ENCODE measurements at regions not wholly inside any gene's neighbourhood (a gene's known extent, or its start where the extent isn't known, plus 50 kb on each side); places are given as distances from the start of the nearest gene placed in this dataset.

DNA sequence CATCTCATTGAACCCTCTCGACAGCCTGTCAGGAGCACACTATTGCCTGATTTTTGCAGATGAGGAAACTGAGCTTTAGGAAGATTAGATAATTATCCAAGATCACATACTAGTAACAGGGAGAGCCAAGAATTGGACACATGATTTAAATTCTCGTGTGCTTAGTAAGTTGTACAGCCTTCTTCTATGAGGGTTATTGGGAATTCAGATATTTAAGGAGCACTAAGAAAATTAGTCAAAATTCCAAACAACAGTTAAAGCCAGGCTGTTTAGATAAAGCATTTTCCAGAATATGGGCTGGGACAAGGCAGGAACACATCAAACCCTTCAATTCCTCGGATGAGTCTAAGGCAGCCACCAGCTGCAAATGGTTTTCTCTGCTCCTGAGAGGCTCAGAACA lies 148.8 kb downstream of the TMEM30B start:
- no peak for DNase-seq (ENCODE audit: low read depth in 6 of 9, low spot score in 9 of 9)
- H3K9me3 ChIP-seq (ENCODE audit: control insufficient read depth in 2 of 2, insufficient read depth in 1 of 2, low read length in 1 of 2) = no peaks in the 10 kb centered on the region
- H3K27me3 ChIP-seq (ENCODE audit: control insufficient read depth in 2 of 2, insufficient read depth in 1 of 2, low read length in 1 of 2) = no peaks in the 10 kb centered on the region
- no peaks in the 10 kb centered on the region for H3K36me3 ChIP-seq (ENCODE audit: control insufficient read depth in 2 of 2, insufficient read depth in 2 of 2, low read length in 1 of 2)
- no peaks in the 10 kb centered on the region for H3K4me1 ChIP-seq (ENCODE audit: control insufficient read depth in 2 of 2, insufficient read depth in 2 of 2, low read length in 2 of 2)
- H3K4me3 ChIP-seq (ENCODE audit: low read length in 2 of 2) = no peak overlapping the region
- H3K27ac ChIP-seq (ENCODE audit: low read depth in 1 of 2, low read length in 1 of 2) = no peak overlapping the region
- WGBS = 92% methylated on average over 3 of the region's 3 CpGs

DNA sequence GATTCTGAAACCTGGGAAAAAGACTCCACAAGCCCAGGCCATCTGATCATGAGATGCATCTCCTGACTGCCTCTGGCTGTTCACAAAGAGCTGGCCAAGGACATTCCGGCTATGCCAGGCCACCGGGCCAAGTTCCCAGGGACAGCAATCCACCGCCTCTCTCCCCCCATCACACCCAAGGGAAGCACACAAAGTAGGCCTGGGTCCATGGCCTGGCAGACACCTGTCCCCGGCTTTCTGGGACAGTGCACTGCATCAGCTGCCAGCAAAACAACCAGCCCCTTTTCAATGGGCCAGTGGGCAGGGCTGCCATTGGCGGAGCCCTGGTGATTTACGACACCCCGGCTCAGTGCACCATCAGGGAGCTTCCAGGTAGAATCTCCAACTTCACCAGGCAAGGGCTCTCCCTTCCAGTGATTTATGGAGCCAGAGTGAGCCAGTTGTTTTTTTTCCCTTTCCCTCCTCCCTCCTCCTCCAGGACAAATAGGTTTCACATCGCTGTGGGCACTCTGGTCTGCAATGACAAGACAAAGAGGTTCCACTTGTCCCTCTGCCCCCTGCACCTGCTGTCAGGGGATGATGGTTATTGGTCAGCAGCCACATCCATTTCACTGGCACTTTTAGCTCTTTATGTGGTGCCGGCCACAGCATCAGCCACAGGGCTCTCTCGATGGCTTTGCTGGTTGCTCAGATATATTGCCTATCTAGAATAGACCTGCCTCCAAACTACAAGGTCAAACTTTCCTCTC lies 149.6 kb downstream of the SLC38A6 start:
- no peak for DNase-seq (ENCODE audit: low read depth in 6 of 9, low spot score in 9 of 9)
- H3K36me3 ChIP-seq (ENCODE audit: control insufficient read depth in 2 of 2, insufficient read depth in 2 of 2, low read length in 1 of 2) = no peaks in the 10 kb centered on the region
- WGBS = 98% methylated on average over 10 of the region's 10 CpGs

DNA sequence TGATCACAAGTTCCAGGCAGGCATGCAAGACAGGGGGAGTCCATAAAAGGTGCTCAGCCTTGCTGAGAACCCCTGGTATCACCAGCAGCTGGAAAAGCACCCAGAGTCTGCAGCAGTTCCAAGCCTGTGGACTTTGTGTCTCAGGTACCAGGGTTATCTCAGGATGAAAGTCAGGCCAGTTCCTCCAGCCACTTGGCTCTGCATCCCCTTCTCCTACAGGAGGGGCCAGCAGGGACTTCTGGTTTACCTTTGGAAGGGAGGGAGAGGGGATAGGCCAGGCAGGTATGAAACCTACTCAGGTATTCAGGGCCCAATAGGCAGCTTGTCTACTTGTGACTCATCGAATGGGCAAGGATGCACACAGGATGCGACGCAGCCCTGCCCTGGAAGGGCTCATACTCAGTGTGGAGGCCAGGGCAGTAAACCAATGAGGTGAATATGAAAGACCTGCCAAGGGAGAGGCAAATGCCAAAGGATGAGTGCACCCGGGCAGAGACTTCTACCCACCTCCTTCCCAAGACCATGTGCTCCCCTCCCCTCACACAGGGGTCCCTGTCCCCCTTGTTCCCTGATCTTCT lies 148.2 kb downstream of the SLC38A6 start:
- WGBS = 98% methylated on average over 4 of the region's 4 CpGs
- H3K4me1 ChIP-seq (ENCODE audit: control insufficient read depth in 2 of 2, insufficient read depth in 2 of 2, low read length in 2 of 2) = peaks cover 0 to 10% of the 10 kb centered on the region in 2 donors

More for the DNA sequence above, 149.6 kb downstream of the SLC38A6 start:
- Histone ChIP-seq H3K9me3 (ENCODE audit: control insufficient read depth in 2 of 2, insufficient read depth in 1 of 2, low read length in 1 of 2) (no peaks in the 10 kb centered on the region), H3K4me3 (ENCODE audit: low read length in 2 of 2) (no peak overlapping the region), H3K27me3 (ENCODE audit: control insufficient read depth in 2 of 2, insufficient read depth in 1 of 2, low read length in 1 of 2) (no peaks in the 10 kb centered on the region), H3K4me1 (ENCODE audit: control insufficient read depth in 2 of 2, insufficient read depth in 2 of 2, low read length in 2 of 2) (peaks cover 0 to 8% of the 10 kb centered on the region in 2 donors), H3K27ac (ENCODE audit: low read depth in 1 of 2, low read length in 1 of 2) (no peak overlapping the region)

DNA sequence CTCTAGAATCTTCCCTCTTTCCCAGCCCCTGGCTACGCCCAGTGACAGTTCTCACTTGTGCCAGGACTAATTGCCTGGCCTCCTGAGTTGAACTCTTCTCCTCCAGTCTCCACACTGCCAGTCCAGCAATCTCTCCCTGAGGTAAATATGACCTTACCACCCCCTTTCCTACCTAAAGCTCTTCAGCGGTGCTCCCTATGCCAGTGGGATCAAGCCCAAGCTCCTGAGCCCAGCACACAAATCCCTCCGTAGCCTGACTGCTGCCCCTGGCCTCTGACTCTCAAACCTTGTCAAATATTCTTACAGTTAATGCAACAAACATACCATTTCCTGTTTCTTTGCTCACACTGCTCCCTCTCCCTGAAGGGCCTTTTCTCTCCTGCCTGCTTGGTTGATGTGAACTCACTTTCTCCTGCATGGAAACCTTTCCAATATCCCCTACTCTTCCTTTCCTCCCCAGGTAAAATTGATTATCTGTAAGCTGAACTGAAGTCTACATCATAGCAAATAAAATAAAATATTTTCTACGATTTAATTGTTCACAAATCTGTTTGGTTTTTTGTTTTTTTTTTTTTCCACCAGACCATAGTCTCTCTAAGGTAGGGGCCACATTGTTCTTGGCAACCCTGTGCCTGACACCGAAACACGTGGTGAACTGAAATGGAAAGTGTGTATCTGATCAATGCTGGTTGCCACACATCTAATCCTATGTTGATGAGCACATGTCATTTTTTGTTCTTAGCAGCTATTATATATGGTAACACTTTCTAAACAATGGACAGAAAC lies 147.5 kb downstream of the SLC38A6 start:
- H3K4me1 ChIP-seq (ENCODE audit: control insufficient read depth in 2 of 2, insufficient read depth in 2 of 2, low read length in 2 of 2) = peaks cover 0 to 10% of the 10 kb centered on the region in 2 donors
- H3K9me3 ChIP-seq (ENCODE audit: control insufficient read depth in 2 of 2, insufficient read depth in 1 of 2, low read length in 1 of 2) = no peaks in the 10 kb centered on the region
- H3K4me3 ChIP-seq (ENCODE audit: low read length in 2 of 2) = no peak overlapping the region
- no peaks in the 10 kb centered on the region for H3K36me3 ChIP-seq (ENCODE audit: control insufficient read depth in 2 of 2, insufficient read depth in 2 of 2, low read length in 1 of 2)
- H3K27me3 ChIP-seq (ENCODE audit: control insufficient read depth in 2 of 2, insufficient read depth in 1 of 2, low read length in 1 of 2) = no peaks in the 10 kb centered on the region
- no peak overlapping the region for H3K27ac ChIP-seq (ENCODE audit: low read depth in 1 of 2, low read length in 1 of 2)
- DNase-seq (ENCODE audit: low read depth in 6 of 9, low spot score in 9 of 9) = no peak
- WGBS = 91% methylated on average over 6 of the region's 6 CpGs

More for the DNA sequence above, 148.2 kb downstream of the SLC38A6 start:
- H3K27ac ChIP-seq (ENCODE audit: low read depth in 1 of 2, low read length in 1 of 2) = no peak overlapping the region
- H3K4me3 ChIP-seq (ENCODE audit: low read length in 2 of 2) = no peak overlapping the region
- H3K9me3 ChIP-seq (ENCODE audit: control insufficient read depth in 2 of 2, insufficient read depth in 1 of 2, low read length in 1 of 2) = no peaks in the 10 kb centered on the region
- H3K27me3 ChIP-seq (ENCODE audit: control insufficient read depth in 2 of 2, insufficient read depth in 1 of 2, low read length in 1 of 2) = no peaks in the 10 kb centered on the region
- H3K36me3 ChIP-seq (ENCODE audit: control insufficient read depth in 2 of 2, insufficient read depth in 2 of 2, low read length in 1 of 2) = no peaks in the 10 kb centered on the region
- no peak for DNase-seq (ENCODE audit: low read depth in 6 of 9, low spot score in 9 of 9)

DNA sequence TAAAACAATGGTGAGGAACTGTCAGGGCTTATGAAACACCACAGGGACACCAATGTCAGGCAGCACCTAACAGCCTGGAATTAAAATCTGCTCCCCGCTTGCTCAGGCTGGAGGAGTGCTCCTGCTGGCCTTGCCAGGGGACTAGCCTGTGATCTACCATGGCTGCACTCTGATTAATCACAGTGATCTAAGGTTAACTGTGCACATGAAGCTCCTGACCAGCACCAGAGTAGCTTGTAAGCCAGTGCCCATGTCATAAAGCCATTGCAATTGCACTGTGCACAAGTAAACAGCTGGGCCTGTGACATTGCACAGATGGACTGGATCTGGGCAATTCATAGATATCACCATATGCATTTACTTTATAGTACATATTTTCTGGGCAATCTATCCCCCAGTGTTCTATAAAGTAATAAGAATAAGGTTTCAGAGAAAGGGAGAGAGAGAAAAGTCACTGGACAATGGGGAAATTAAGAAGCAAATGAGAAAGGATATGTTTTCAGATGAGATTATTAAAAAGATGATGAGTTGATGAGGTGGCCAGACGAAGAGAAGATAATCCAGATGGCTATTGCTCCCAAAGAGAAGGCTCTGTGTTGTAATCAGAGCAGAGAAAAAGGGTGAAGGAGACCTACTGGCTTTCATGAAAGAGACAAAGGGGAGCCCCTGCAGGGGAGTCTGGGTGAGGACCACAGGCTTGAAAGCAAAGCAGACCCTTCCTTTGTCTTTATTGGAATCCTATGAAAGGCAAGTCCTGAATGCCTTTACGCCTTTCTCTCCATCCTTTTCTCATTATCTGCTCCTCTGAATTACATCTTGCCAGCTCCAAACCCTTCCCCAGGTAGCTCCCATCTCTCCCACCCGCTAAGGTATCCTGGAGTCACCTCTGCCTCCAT lies 145.8 kb downstream of the SLC38A6 start:
- Histone ChIP-seq H3K27me3 (ENCODE audit: control insufficient read depth in 2 of 2, insufficient read depth in 1 of 2, low read length in 1 of 2) (no peaks in the 10 kb centered on the region), H3K4me3 (ENCODE audit: low read length in 2 of 2) (no peak overlapping the region), H3K36me3 (ENCODE audit: control insufficient read depth in 2 of 2, insufficient read depth in 2 of 2, low read length in 1 of 2) (no peaks in the 10 kb centered on the region), H3K9me3 (ENCODE audit: control insufficient read depth in 2 of 2, insufficient read depth in 1 of 2, low read length in 1 of 2) (no peaks in the 10 kb centered on the region), H3K4me1 (ENCODE audit: control insufficient read depth in 2 of 2, insufficient read depth in 2 of 2, low read length in 2 of 2) (peaks cover 0 to 10% of the 10 kb centered on the region in 2 donors), H3K27ac (ENCODE audit: low read depth in 1 of 2, low read length in 1 of 2) (no peak overlapping the region)
- no peak for DNase-seq (ENCODE audit: low read depth in 6 of 9, low spot score in 9 of 9)
- 95% methylated on average over 4 of the region's 4 CpGs for WGBS

DNA sequence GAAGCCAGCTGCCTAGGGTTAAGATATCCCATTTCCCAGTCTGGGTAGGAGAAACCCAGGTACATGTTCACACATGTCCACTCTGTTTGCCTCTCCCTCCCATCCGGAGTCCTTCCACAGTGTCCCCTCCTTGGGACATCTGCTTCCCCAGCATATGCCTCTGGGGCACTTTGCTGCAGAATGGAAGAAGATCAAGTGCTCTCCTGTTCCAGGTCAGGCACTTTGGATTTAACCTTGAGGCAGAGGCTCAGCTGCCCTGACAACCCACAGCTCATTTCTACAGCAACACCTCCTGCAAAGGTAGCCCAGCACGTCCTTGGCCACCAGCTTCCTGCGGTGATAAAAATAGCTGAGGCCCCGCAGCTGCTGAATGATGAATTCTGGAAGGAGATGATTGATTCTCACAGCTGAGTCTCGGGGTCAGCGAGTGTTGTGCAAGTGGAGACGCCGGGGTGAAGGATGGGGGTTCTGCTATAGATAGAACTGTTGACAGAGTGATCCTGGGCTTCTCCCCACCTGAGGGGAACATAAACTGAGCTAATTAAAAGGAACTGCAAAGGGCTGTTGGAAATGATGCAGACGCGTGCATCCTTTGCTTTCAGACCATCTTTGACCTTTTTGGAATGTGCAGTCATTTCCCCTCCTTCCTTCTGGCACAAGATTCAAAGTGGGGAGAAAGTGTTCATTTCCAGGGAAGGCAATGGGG lies 145.0 kb downstream of the SLC38A6 start:
- H3K27ac ChIP-seq (ENCODE audit: low read depth in 1 of 2, low read length in 1 of 2) = peak overlapping the region; percentile 3 to 41
- no peaks in the 10 kb centered on the region for H3K36me3 ChIP-seq (ENCODE audit: control insufficient read depth in 2 of 2, insufficient read depth in 2 of 2, low read length in 1 of 2)
- no peaks in the 10 kb centered on the region for H3K27me3 ChIP-seq (ENCODE audit: control insufficient read depth in 2 of 2, insufficient read depth in 1 of 2, low read length in 1 of 2)
- no peak overlapping the region for H3K4me3 ChIP-seq (ENCODE audit: low read length in 2 of 2)
- no peaks in the 10 kb centered on the region for H3K9me3 ChIP-seq (ENCODE audit: control insufficient read depth in 2 of 2, insufficient read depth in 1 of 2, low read length in 1 of 2)
- WGBS = 26% methylated on average over 10 of the region's 10 CpGs
- no peak for DNase-seq (ENCODE audit: low read depth in 6 of 9, low spot score in 9 of 9)
- H3K4me1 ChIP-seq (ENCODE audit: control insufficient read depth in 2 of 2, insufficient read depth in 2 of 2, low read length in 2 of 2) = peaks cover 0 to 10% of the 10 kb centered on the region in 2 donors

DNA sequence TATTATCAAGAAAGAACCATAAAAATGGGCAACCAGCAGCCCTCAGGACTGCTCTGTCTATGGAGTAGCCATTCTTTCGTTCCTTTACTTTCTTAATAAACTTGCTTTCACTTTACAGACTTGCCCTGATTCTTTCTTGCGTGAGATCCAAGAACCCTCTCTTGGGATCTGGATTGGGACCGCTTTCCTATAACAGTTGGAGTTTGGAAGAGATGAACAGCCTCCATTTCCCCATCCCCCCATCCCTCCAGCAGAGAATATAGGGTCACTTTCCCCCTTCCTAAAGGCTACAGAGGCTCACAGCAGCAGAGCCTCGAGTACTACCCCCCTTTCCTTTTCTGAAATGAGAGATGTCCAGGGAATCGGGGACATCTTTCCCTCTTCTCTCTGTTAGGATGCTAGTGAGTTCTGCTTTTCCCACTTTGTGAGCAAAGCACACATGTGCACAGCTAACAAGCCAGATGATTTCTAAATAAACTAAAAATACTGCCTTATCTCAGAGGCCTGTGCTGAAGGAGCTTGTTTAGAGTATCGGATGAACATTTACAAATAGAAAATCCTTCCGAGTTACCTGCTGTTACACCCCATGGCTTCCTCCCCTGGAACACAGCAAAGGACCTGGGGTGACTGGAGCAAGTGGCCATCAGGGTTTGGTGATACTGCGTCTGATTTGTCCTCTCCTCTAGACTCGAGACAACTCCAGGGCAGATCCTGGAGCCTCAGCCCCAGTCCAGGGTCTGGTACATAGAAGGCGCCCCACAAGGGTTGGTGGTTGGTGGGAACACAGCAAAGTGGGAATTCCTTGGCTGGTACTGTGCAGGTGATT lies 144.2 kb downstream of the SLC38A6 start:
- H3K9me3 ChIP-seq (ENCODE audit: control insufficient read depth in 2 of 2, insufficient read depth in 1 of 2, low read length in 1 of 2) = no peaks in the 10 kb centered on the region
- no peaks in the 10 kb centered on the region for H3K36me3 ChIP-seq (ENCODE audit: control insufficient read depth in 2 of 2, insufficient read depth in 2 of 2, low read length in 1 of 2)
- peaks cover 0 to 10% of the 10 kb centered on the region in 2 donors for H3K4me1 ChIP-seq (ENCODE audit: control insufficient read depth in 2 of 2, insufficient read depth in 2 of 2, low read length in 2 of 2)
- no peak overlapping the region for H3K4me3 ChIP-seq (ENCODE audit: low read length in 2 of 2)
- DNase-seq (ENCODE audit: low read depth in 6 of 9, low spot score in 9 of 9) = no peak
- peak overlapping the region in 1 of 2 donors; percentile 41 for H3K27ac ChIP-seq (ENCODE audit: low read depth in 1 of 2, low read length in 1 of 2)
- no peaks in the 10 kb centered on the region for H3K27me3 ChIP-seq (ENCODE audit: control insufficient read depth in 2 of 2, insufficient read depth in 1 of 2, low read length in 1 of 2)
- WGBS = 94% methylated on average over 10 of the region's 10 CpGs

DNA sequence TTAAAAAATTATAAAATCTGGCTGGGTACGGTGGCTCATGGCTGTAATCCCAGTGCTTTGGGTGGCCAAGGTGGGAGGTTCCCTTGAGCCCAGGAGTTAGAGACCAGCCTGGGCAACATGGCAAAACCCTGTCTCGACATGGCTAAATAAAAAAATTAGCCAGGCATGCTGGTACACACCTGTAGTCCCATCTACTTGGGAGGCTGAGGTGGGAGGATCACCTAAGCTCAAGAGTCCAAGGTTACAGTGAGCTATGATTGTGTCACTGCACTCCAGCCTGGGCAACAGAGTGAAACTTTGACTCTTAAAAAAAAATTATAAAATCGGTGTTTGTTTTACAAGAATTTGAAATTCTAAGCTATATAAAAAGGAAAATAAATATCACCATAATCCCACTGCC lies 141.8 kb downstream of the SLC38A6 start:
- Histone ChIP-seq H3K36me3 (ENCODE audit: control insufficient read depth in 2 of 2, insufficient read depth in 2 of 2, low read length in 1 of 2) (no peaks in the 10 kb centered on the region), H3K27me3 (ENCODE audit: control insufficient read depth in 2 of 2, insufficient read depth in 1 of 2, low read length in 1 of 2) (no peaks in the 10 kb centered on the region), H3K9me3 (ENCODE audit: control insufficient read depth in 2 of 2, insufficient read depth in 1 of 2, low read length in 1 of 2) (no peaks in the 10 kb centered on the region), H3K4me3 (ENCODE audit: low read length in 2 of 2) (no peak overlapping the region), H3K27ac (ENCODE audit: low read depth in 1 of 2, low read length in 1 of 2) (no peak overlapping the region), H3K4me1 (ENCODE audit: control insufficient read depth in 2 of 2, insufficient read depth in 2 of 2, low read length in 2 of 2) (peaks cover 0 to 10% of the 10 kb centered on the region in 2 donors)
- 89% methylated on average over 3 of the region's 3 CpGs for WGBS
- no peak for DNase-seq (ENCODE audit: low read depth in 6 of 9, low spot score in 9 of 9)
